T-cell (primary cell): ENCODE measurements at regions not wholly inside any gene's neighbourhood (a gene's known extent, or its start where the extent isn't known, plus 50 kb on each side); places are given as distances from the start of the nearest gene placed in this dataset.

Experiments used
- ATAC-seq, 4 experiments: fragments of 200-7000 bp in 3 of 4; fragments of 150-1000 bp in 1 of 4; cut with Tn5 transposase; replicated peaks in 1 of 4; 1 replicate in 3 of 4; 2 replicates in 1 of 4; pipeline ENCODE4 v1.10.0; 2021; ENCODE audit warnings: moderate library complexity in 3 of 4, mild to moderate bottlenecking in 2 of 4, moderate number of reproducible peaks in 1 of 4
- CTCF ChIA-PET, 2 donors: fragments of 300-600 bp; sonication (Branson Sonifier 250); formaldehyde crosslinking; loops; one replicate each; lab custom pipeline; 2022; ENCODE audit warnings: antibody characterized with exemption in 2 of 2; lab: Charles Lee
- POLR2A ChIA-PET, 2 donors: fragments of 300-600 bp; sonication (Branson Sonifier 250); formaldehyde crosslinking; loops; one replicate each; lab custom pipeline; 2022; ENCODE audit warnings: antibody characterized with exemption in 2 of 2; lab: Charles Lee
- DNase-seq, 35 experiments: peaks; one replicate each; pipeline versions ENCODE4 v3.0.0 to v3.0.0-alpha.2; 2013 to 2023
- H3K27ac ChIP-seq: one replicate; pipeline ENCODE4 v1.5.1; 2013; ENCODE audit warnings: low read length
- H3K27me3 ChIP-seq, 2 experiments: replicated peaks in 1 of 2; 1 replicate in 1 of 2; 2 replicates in 1 of 2; pipeline versions ENCODE4 v1.6.1 to v1.7.0; 2013; ENCODE audit warnings: low read length in 1 of 2, mixed read lengths in 1 of 2; ENCODE audit not compliant: control insufficient read depth in 2 of 2, insufficient read depth in 2 of 2; ENCODE audit errors: extremely low read depth in 1 of 2
- H3K36me3 ChIP-seq, 2 donors: 1 replicate in 1 of 2; 2 replicates in 1 of 2; pipeline versions ENCODE4 v1.6.1 to v1.7.0; 2013; ENCODE audit warnings: low read length in 1 of 2; ENCODE audit not compliant: control insufficient read depth in 2 of 2, insufficient read depth in 1 of 2; ENCODE audit errors: extremely low read depth in 1 of 2
- H3K4me1 ChIP-seq, 2 experiments: 1 replicate in 1 of 2; 2 replicates in 1 of 2; pipeline versions ENCODE4 v1.6.1 to v1.7.0; 2013; ENCODE audit warnings: low read length in 2 of 2, mixed read lengths in 1 of 2; ENCODE audit not compliant: insufficient read depth in 2 of 2, control insufficient read depth in 1 of 2; ENCODE audit errors: extremely low read depth in 1 of 2
- H3K4me3 ChIP-seq, 2 donors: 1 replicate in 1 of 2; 2 replicates in 1 of 2; pipeline versions ENCODE4 v1.5.1 to v1.7.0; 2013; ENCODE audit warnings: mild to moderate bottlenecking in 2 of 2, low read length in 1 of 2, moderate library complexity in 1 of 2; ENCODE audit not compliant: control insufficient read depth in 1 of 2; ENCODE audit errors: extremely low read depth in 1 of 2
- H3K9me3 ChIP-seq: 2 replicates; pipeline ENCODE4 v1.7.0; 2013
- H3K27ac Mint-ChIP-seq, 2 donors: one replicate each; pipeline ENCODE4 v1.8.0; 2020 to 2021; ENCODE audit warnings: mild to moderate bottlenecking in 2 of 2, mixed read lengths in 2 of 2
- H3K27me3 Mint-ChIP-seq, 2 donors: one replicate each; pipeline ENCODE4 v1.8.0; 2021 to 2022; ENCODE audit warnings: mixed read lengths in 2 of 2
- H3K36me3 Mint-ChIP-seq: one replicate; pipeline ENCODE4 v1.8.0; 2021; ENCODE audit warnings: mixed read lengths
- H3K4me1 Mint-ChIP-seq, 3 donors: one replicate each; pipeline ENCODE4 v1.8.0; 2020 to 2022; ENCODE audit warnings: mixed read lengths in 3 of 3, mild to moderate bottlenecking in 1 of 3
- H3K4me3 Mint-ChIP-seq, 3 donors: one replicate each; pipeline ENCODE4 v1.8.0; 2020 to 2022; ENCODE audit warnings: mild to moderate bottlenecking in 3 of 3, mixed read lengths in 3 of 3, moderate library complexity in 3 of 3
- H3K9me3 Mint-ChIP-seq, 3 donors: one replicate each; pipeline ENCODE4 v1.8.0; 2020 to 2022; ENCODE audit warnings: mixed read lengths in 3 of 3
- WGBS: methylation state at CpG from one replicate; pipeline ENCODE4 v1.1.5; 2013; ENCODE audit warnings: missing lambda C conversion rate; ENCODE audit not compliant: insufficient coverage; 5-methylcytosine and 5-hydroxymethylcytosine counted together

DNA sequence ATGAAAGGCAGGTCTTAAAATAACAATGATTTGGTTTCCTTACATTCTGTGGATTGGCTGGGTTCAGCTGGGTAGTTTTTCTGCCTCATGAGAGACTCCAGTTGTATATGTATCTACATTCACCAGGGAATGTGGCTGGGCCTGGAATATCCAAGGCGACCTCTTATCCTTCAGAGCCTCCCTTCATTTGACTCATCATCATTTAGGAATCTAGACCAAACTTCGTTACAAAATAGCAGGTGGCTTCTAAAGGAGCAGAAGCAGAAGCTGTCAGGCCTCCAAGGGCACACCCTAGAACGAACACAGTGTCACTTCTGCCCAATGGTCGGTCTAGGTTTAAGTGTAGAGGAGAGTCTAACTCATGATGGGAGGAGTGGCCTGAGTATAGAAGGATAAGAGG, 204.2 kb downstream of the EN1 start:
- H3K27ac ChIP-seq = no peak overlapping the region
- Mint-ChIP-seq H3K36me3 (no peaks in the 10 kb centered on the region), H3K27me3 (peaks cover 2 to 6% of the 10 kb centered on the region in 2 donors), H3K4me3 (no peak overlapping the region), H3K9me3 (no peaks in the 10 kb centered on the region), H3K4me1 (no peaks in the 10 kb centered on the region), H3K27ac (no peak overlapping the region)
- H3K27me3 ChIP-seq = peaks cover 0 to 3% of the 10 kb centered on the region in 2 experiments
- no peaks in the 10 kb centered on the region for H3K4me1 ChIP-seq
- CTCF ChIA-PET = no interaction called here
- H3K4me3 ChIP-seq = no peak overlapping the region
- H3K36me3 ChIP-seq = no peaks in the 10 kb centered on the region
- POLR2A ChIA-PET = no interaction called here
- H3K9me3 ChIP-seq = no peaks in the 10 kb centered on the region
- WGBS = no CpG with 5 or more reads among the region's 4 CpGs
- DNase-seq (no peak), ATAC-seq (no peak)

GRCh38 chr2:118642501-118642900, 204.9 kb downstream of the EN1 start:
- DNase-seq (no peak), ATAC-seq (no peak)
- POLR2A ChIA-PET = no interaction called here
- H3K4me1 Mint-ChIP-seq = no peaks in the 10 kb centered on the region
- CTCF ChIA-PET = no interaction called here
- H3K36me3 Mint-ChIP-seq = no peaks in the 10 kb centered on the region
- H3K9me3 Mint-ChIP-seq = no peaks in the 10 kb centered on the region
- no peaks in the 10 kb centered on the region for H3K36me3 ChIP-seq
- no peak overlapping the region for H3K4me3 ChIP-seq
- H3K27me3 Mint-ChIP-seq = peaks cover 0 to 8% of the 10 kb centered on the region in 2 donors
- H3K9me3 ChIP-seq = no peaks in the 10 kb centered on the region
- no peak overlapping the region for H3K4me3 Mint-ChIP-seq
- no peaks in the 10 kb centered on the region for H3K4me1 ChIP-seq
- WGBS = 25% methylated on average over 1 of the region's 2 CpGs
- H3K27ac ChIP-seq = no peak overlapping the region
- no peak overlapping the region for H3K27ac Mint-ChIP-seq
- H3K27me3 ChIP-seq = peaks cover 0 to 3% of the 10 kb centered on the region in 2 experiments

- H3K36me3 Mint-ChIP-seq = no peaks in the 10 kb centered on the region
- no peak overlapping the region for H3K4me3 ChIP-seq
- peaks cover 0 to 12% of the 10 kb centered on the region in 2 donors for H3K27me3 Mint-ChIP-seq
- no peaks in the 10 kb centered on the region for H3K4me1 Mint-ChIP-seq
- POLR2A ChIA-PET = no interaction called here
- no peak overlapping the region for H3K27ac Mint-ChIP-seq
- WGBS = no CpG with 5 or more reads among the region's 1 CpG
- ATAC-seq (no peak), DNase-seq (no peak)
- no peak overlapping the region for H3K4me3 Mint-ChIP-seq
- H3K36me3 ChIP-seq = no peaks in the 10 kb centered on the region
- CTCF ChIA-PET = no interaction called here
- H3K27me3 ChIP-seq = peaks cover 0 to 3% of the 10 kb centered on the region in 2 experiments
- H3K9me3 Mint-ChIP-seq = no peaks in the 10 kb centered on the region
- H3K9me3 ChIP-seq = no peaks in the 10 kb centered on the region
- H3K4me1 ChIP-seq = no peaks in the 10 kb centered on the region
- no peak overlapping the region for H3K27ac ChIP-seq
Measured at GRCh38 chr2:118641711-118642110, 205.7 kb downstream of the EN1 start.

- POLR2A ChIA-PET = no interaction called here
- DNase-seq = no peak
- Mint-ChIP-seq H3K27me3 (peaks cover 0 to 11% of the 10 kb centered on the region in 2 donors), H3K4me1 (no peaks in the 10 kb centered on the region), H3K9me3 (no peaks in the 10 kb centered on the region), H3K27ac (no peak overlapping the region), H3K4me3 (no peak overlapping the region), H3K36me3 (no peaks in the 10 kb centered on the region)
- Histone ChIP-seq H3K27ac (no peak overlapping the region), H3K4me1 (no peaks in the 10 kb centered on the region), H3K4me3 (no peak overlapping the region), H3K27me3 (no peaks in the 10 kb centered on the region), H3K36me3 (no peaks in the 10 kb centered on the region), H3K9me3 (no peaks in the 10 kb centered on the region)
- CTCF ChIA-PET = no interaction called here
- ATAC-seq = no peak
- WGBS = 64% methylated on average over 2 of the region's 2 CpGs
Measured at GRCh38 chr2:118639371-118639770, 208.1 kb downstream of the EN1 start.

GRCh38 chr2:118638453-118638852, 209.0 kb downstream of the EN1 start:
- Histone ChIP-seq H3K36me3 (no peaks in the 10 kb centered on the region), H3K4me3 (no peak overlapping the region), H3K27ac (no peak overlapping the region), H3K4me1 (no peaks in the 10 kb centered on the region), H3K27me3 (no peaks in the 10 kb centered on the region), H3K9me3 (no peaks in the 10 kb centered on the region)
- no peak overlapping the region for H3K4me3 Mint-ChIP-seq
- no peak for DNase-seq
- 49% methylated on average over 5 of the region's 5 CpGs for WGBS
- POLR2A ChIA-PET = no interaction called here
- H3K4me1 Mint-ChIP-seq = no peaks in the 10 kb centered on the region
- peaks cover 4 to 17% of the 10 kb centered on the region in 2 donors for H3K27me3 Mint-ChIP-seq
- no peak overlapping the region for H3K27ac Mint-ChIP-seq
- CTCF ChIA-PET = no interaction called here
- no peak for ATAC-seq
- H3K9me3 Mint-ChIP-seq = peaks cover 0 to 3% (median 0%) of the 10 kb centered on the region in 3 donors
- no peaks in the 10 kb centered on the region for H3K36me3 Mint-ChIP-seq

- H3K27me3 ChIP-seq = peaks cover 0 to 8% of the 10 kb centered on the region in 2 experiments
- CTCF ChIA-PET = no interaction called here
- H3K9me3 ChIP-seq = no peaks in the 10 kb centered on the region
- Mint-ChIP-seq H3K4me3 (no peak overlapping the region), H3K27me3 (peaks cover 9 to 28% of the 10 kb centered on the region in 2 donors), H3K36me3 (no peaks in the 10 kb centered on the region), H3K4me1 (no peaks in the 10 kb centered on the region), H3K27ac (no peak overlapping the region), H3K9me3 (peaks cover 0 to 3% (median 0%) of the 10 kb centered on the region in 3 donors)
- no peak overlapping the region for H3K4me3 ChIP-seq
- no peaks in the 10 kb centered on the region for H3K36me3 ChIP-seq
- WGBS = 50% methylated on average over 5 of the region's 6 CpGs
- ATAC-seq (no peak), DNase-seq (no peak)
- POLR2A ChIA-PET = no interaction called here
- H3K27ac ChIP-seq = no peak overlapping the region
- no peaks in the 10 kb centered on the region for H3K4me1 ChIP-seq
Measured at GRCh38 chr2:118635891-118636290, 211.6 kb downstream of the EN1 start.

- no peak overlapping the region for H3K27ac ChIP-seq
- H3K27me3 ChIP-seq = peaks cover 0 to 8% of the 10 kb centered on the region in 2 experiments
- peaks cover 12 to 28% of the 10 kb centered on the region in 2 donors for H3K27me3 Mint-ChIP-seq
- H3K9me3 Mint-ChIP-seq = peaks cover 0 to 3% (median 0%) of the 10 kb centered on the region in 3 donors
- no peaks in the 10 kb centered on the region for H3K36me3 Mint-ChIP-seq
- H3K4me3 Mint-ChIP-seq = no peak overlapping the region
- DNase-seq = no peak
- H3K9me3 ChIP-seq = no peaks in the 10 kb centered on the region
- no peak overlapping the region for H3K4me3 ChIP-seq
- ATAC-seq = no peak
- 78% methylated on average over 3 of the region's 3 CpGs for WGBS
- H3K4me1 Mint-ChIP-seq = no peaks in the 10 kb centered on the region
- POLR2A ChIA-PET = no interaction called here
- no peak overlapping the region for H3K27ac Mint-ChIP-seq
- CTCF ChIA-PET = no interaction called here
- no peaks in the 10 kb centered on the region for H3K4me1 ChIP-seq
- no peaks in the 10 kb centered on the region for H3K36me3 ChIP-seq
Measured at GRCh38 chr2:118634876-118635275, 212.6 kb downstream of the EN1 start.
